ENCODE measurements at regions not wholly inside any gene's neighbourhood (a gene's known extent, or its start where the extent isn't known, plus 50 kb on each side); places are given as distances from the start of the nearest gene placed in this dataset.
"Not testable (repeated sequence)": the region's sequence is repeated elsewhere in the genome, so short reads cannot be mapped to it uniquely, and the experiment has no call there.

DNA sequence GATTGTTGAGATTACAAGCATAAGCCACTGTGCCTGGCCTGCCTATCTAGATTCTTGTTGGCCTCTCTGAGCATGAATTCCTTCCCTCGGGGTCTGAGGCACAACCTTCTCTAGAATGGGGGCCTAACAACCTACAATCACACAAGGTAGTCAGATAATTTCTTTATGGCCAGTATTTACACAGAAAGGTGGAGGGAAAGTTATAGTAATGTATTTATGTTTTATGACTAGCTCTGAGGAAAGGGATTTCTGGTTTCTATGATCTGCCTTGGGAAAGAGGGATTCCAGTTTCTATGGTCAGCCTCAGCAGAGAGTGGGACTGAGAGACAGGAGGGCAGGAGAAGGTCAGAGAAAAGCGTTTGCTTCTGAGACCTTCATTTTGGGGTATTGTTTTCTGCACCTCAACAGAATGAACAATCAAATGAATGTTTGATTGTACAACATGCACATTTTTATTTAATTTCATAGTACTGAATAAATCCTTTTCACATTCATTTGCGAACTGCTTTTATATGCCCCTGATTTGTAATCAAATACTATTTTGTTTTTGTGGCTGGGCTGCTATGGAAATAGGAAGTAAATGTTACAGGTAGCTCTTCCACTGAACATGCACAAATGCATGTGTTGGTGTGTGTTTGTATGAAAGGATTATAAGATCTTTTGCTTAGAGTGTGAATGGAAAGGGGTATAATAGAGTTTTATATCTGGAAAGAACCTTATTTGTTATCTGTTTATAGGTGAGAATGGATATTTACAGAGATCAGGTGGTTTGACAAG lies 499.7 kb upstream of the RGS6 start:
- intact Hi-C loops (cut with DNase I): no loop called here
- WGBS, 2 donors: 79 to 88% methylated on average over 3 of the region's 3 CpGs
- DNase-seq: no peak

DNA sequence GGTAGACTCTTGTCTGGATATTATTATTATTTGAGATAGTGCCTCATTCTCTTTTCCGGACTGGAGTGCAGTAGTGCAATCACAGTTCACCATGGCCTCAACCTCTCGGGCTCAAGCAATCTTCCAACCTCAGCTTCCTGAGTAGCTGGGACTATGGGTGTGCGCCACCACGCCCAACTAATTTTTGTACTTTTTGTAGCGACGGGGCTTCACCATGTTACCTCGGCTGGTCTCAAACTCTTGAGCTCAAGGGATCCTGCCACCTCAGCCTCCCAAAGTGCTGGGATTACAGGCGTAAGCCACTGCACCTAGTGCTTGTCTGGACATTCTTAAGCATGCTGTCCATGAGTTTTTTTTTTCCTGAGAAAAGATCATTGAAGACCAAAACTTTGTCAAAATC lies 498.9 kb upstream of the RGS6 start:
- FAIRE-seq (no peak), DNase-seq (no peak), ATAC-seq (no peak)
- Histone ChIP-seq H3K36me3 (no peaks in the 10 kb centered on the region), H3K4me3 (no peak overlapping the region), H3K27me3 (no peaks in the 10 kb centered on the region), H3K4me1 (no peaks in the 10 kb centered on the region), H3K27ac (no peak overlapping the region), H3K9me3 (no peaks in the 10 kb centered on the region)
- 95 to 97% methylated on average over 8 of the region's 8 CpGs for WGBS, 2 donors
- TF ChIP-seq, protein P1, sequence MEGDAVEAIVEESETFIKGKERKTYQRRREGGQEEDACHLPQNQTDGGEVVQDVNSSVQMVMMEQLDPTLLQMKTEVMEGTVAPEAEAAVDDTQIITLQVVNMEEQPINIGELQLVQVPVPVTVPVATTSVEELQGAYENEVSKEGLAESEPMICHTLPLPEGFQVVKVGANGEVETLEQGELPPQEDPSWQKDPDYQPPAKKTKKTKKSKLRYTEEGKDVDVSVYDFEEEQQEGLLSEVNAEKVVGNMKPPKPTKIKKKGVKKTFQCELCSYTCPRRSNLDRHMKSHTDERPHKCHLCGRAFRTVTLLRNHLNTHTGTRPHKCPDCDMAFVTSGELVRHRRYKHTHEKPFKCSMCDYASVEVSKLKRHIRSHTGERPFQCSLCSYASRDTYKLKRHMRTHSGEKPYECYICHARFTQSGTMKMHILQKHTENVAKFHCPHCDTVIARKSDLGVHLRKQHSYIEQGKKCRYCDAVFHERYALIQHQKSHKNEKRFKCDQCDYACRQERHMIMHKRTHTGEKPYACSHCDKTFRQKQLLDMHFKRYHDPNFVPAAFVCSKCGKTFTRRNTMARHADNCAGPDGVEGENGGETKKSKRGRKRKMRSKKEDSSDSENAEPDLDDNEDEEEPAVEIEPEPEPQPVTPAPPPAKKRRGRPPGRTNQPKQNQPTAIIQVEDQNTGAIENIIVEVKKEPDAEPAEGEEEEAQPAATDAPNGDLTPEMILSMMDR (IDR thresholded peaks at IDR 0.05): no peak
- intact Hi-C loops (cut with DNase I): no loop called here

More for the DNA sequence above, 499.7 kb upstream of the RGS6 start:
- H3K27me3 ChIP-seq: no peaks in the 10 kb centered on the region
- ATAC-seq (no peak), FAIRE-seq (no peak)
- no peaks in the 10 kb centered on the region for H3K4me1 ChIP-seq
- TF ChIP-seq, protein P1 (IDR thresholded peaks at IDR 0.05): no peak
- H3K27ac ChIP-seq: no peak overlapping the region
- H3K36me3 ChIP-seq: no peaks in the 10 kb centered on the region
- H3K9me3 ChIP-seq: no peaks in the 10 kb centered on the region
- H3K4me3 ChIP-seq: no peak overlapping the region

DNA sequence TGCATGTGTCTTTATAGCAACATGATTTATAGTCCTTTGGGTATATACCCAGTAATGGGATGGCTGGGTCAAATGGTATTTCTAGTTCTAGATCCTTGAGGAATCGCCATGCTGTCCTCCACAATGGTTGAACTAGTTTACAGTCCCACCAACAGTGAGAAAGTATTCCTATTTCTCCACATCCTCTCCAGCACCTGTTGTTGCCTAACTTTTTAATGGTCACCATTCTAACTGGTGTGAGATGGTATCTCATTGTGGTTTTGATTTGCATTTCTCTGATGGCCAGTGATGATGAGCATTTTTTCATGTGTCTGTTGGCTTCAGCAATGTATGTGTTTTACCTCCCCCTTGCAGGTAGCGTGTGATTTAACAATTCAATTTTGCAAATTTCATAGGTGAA lies 496.6 kb upstream of the RGS6 start:
- DNase-seq; H3K27ac ChIP-seq; intact Hi-C loops (cut with DNase I); ATAC-seq; H3K27me3 ChIP-seq; H3K9me3 ChIP-seq; FAIRE-seq; H3K4me3 ChIP-seq; H3K36me3 ChIP-seq; H3K4me1 ChIP-seq: not testable (repeated sequence)
- WGBS, 2 donors: 95 to 98% methylated on average over 2 of the region's 2 CpGs

DNA sequence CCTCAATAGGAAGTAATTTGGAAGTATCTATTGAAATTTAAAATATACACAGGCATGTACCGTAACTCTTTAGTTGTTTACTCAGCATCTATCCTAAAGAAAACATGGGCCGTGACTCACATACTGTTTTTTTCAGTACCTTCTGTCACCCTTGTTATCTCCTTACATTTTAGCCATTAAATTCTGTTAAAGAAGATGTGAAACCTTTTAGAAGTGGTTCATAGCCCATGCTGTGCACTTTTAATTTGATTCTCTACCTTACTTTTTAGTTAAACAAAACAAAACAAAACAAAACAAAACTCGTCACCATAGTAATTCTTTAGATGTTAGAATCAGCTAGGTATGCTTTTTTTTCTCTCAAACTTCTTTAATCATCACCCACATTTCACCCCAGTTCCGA lies 494.4 kb upstream of the RGS6 start:
- WGBS, 2 donors: 80 to 81% methylated on average over 4 of the region's 4 CpGs
- H3K27me3 ChIP-seq: no peaks in the 10 kb centered on the region
- no peak overlapping the region for H3K27ac ChIP-seq
- H3K4me3 ChIP-seq: no peak overlapping the region
- peaks cover 0 to 4% (median 0%) of the 10 kb centered on the region in 3 donors for H3K4me1 ChIP-seq
- no peaks in the 10 kb centered on the region for H3K9me3 ChIP-seq
- ATAC-seq (no peak), DNase-seq (no peak), FAIRE-seq (no peak)
- intact Hi-C loops (cut with DNase I): no loop called here
- TF ChIP-seq, protein P1 (IDR thresholded peaks at IDR 0.05): no peak
- H3K36me3 ChIP-seq: no peaks in the 10 kb centered on the region

DNA sequence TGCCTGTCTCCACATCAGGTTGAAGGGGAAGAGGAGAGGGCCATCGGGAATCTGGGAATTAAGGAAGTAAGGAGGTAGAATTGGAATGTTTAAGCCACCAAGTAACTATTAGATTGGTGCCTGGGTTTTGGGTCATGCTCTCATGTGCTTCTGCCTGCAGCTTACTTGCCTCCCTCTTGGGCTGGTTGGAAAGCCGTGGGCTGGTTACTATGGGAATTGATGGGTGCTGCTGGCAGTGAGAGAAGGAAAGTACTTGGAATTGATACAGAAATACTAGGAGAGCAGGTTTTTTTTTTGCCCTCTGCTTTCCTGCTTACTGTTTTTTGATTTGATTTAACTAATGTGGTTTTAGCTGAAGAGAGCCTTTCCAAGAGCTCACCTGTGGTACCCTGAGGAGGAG lies 493.5 kb upstream of the RGS6 start:
- DNase-seq (peak in 4 of 6 donors; percentile 17 to 38 (median 24)), FAIRE-seq (no peak), ATAC-seq (peak in 3 of 4 donors; percentile 88 to 89 (median 89))
- Histone ChIP-seq H3K9me3 (no peaks in the 10 kb centered on the region), H3K27me3 (no peaks in the 10 kb centered on the region), H3K4me3 (no peak overlapping the region), H3K27ac (peak overlapping the region in 2 of 4 donors; percentile 19 to 34), H3K4me1 (peaks cover 0 to 4% (median 0%) of the 10 kb centered on the region in 3 donors), H3K36me3 (no peaks in the 10 kb centered on the region)
- intact Hi-C loops (cut with DNase I): no loop called here
- WGBS, 2 donors: 21% methylated on average over 2 of the region's 2 CpGs
- TF ChIP-seq, protein P1 (IDR thresholded peaks at IDR 0.05): no peak
